NCI-H510A (cell line): ENCODE measurements at regions not wholly inside any gene's neighbourhood (a gene's known extent, or its start where the extent isn't known, plus 50 kb on each side); places are given as distances from the start of the nearest gene placed in this dataset.

Experiments
- DNase-seq: peaks from one replicate; lab custom pipeline; 2025; lab: John Stamatoyannopoulos, UW

- no peak for DNase-seq
Measured at GRCh38 chr2:119104414-119104813, 54.1 kb downstream of the C1QL2 start.

GRCh38 chr2:119102964-119103363 lies 55.6 kb downstream of the C1QL2 start:
- DNase-seq = no peak

- DNase-seq = no peak
Measured at GRCh38 chr2:119088416-119088815, 70.1 kb downstream of the C1QL2 start.

GRCh38 chr2:119086327-119086726 lies 72.2 kb downstream of the C1QL2 start:
- DNase-seq = no peak

GRCh38 chr2:119085613-119086012 lies 72.9 kb downstream of the C1QL2 start:
- DNase-seq = no peak

- no peak for DNase-seq
Measured at GRCh38 chr2:119083416-119083815, 75.1 kb downstream of the C1QL2 start.

- no peak for DNase-seq
Measured at GRCh38 chr2:119082821-119083400, 75.6 kb downstream of the C1QL2 start.

- DNase-seq = no peak
Measured at GRCh38 chr2:119078796-119079195, 79.8 kb downstream of the C1QL2 start.

GRCh38 chr2:119076713-119077112 lies 81.8 kb downstream of the C1QL2 start:
- DNase-seq = no peak

GRCh38 chr2:119073213-119073612 lies 85.3 kb downstream of the C1QL2 start:
- DNase-seq = no peak

- no peak for DNase-seq
Measured at GRCh38 chr2:119071476-119071875, 87.1 kb downstream of the C1QL2 start.

GRCh38 chr2:119069781-119070180 lies 88.8 kb downstream of the C1QL2 start:
- DNase-seq = no peak

- no peak for DNase-seq
Measured at GRCh38 chr2:119068154-119068725, 90.3 kb downstream of the C1QL2 start.

- DNase-seq = no peak
Measured at GRCh38 chr2:119066272-119066804, 92.2 kb downstream of the C1QL2 start.

GRCh38 chr2:119065146-119065545 lies 93.4 kb downstream of the C1QL2 start:
- no peak for DNase-seq

GRCh38 chr2:119064567-119064966 lies 94.0 kb downstream of the C1QL2 start:
- no peak for DNase-seq

GRCh38 chr2:119063177-119063576 lies 95.4 kb downstream of the C1QL2 start:
- no peak for DNase-seq

- peak; percentile 32 for DNase-seq
Measured at GRCh38 chr2:119062652-119063051, 95.9 kb downstream of the C1QL2 start.

- DNase-seq = no peak
Measured at GRCh38 chr2:119062179-119062578, 96.4 kb downstream of the C1QL2 start.

GRCh38 chr2:119059940-119060339 lies 98.6 kb downstream of the C1QL2 start:
- no peak for DNase-seq

GRCh38 chr2:119059287-119059686 lies 99.3 kb downstream of the C1QL2 start:
- DNase-seq = no peak

GRCh38 chr2:119053700-119054436 lies 104.7 kb downstream of the C1QL2 start:
- DNase-seq = no peak

GRCh38 chr2:119051263-119051662 lies 107.3 kb downstream of the C1QL2 start:
- no peak for DNase-seq
